SK-N-SH treated with all-trans-retinoic acid at 6 μM for 48 hours (cell line): ENCODE measurements at regions not wholly inside any gene's neighbourhood (a gene's known extent, or its start where the extent isn't known, plus 50 kb on each side); places are given as distances from the start of the nearest gene placed in this dataset.

ENCODE experiments used
- ATAC-seq: fragments of 200-7000 bp; cut with Tn5 transposase; 3 replicates; pipeline ENCODE4 v1.9.1; 2020; ENCODE audit warnings: mild to moderate bottlenecking, moderate library complexity
- BACH2 ChIP-seq: fragments of 250-450 bp; sonication (Bioruptor Pico); IDR thresholded peaks from 2 replicates; pipeline ENCODE4 v1.9.0; 2021; ENCODE audit warnings: mild to moderate bottlenecking, borderline replicate concordance
- CREB5 ChIP-seq: fragments of 250-450 bp; sonication (Bioruptor Pico); IDR thresholded peaks from 2 replicates; pipeline ENCODE4 v1.5.1; 2020; ENCODE audit warnings: low read depth, mild to moderate bottlenecking, moderate library complexity
- CSDC2 ChIP-seq: fragments of 250-450 bp; sonication (Bioruptor Pico); IDR thresholded peaks from 2 replicates; pipeline ENCODE4 v1.5.0; 2020; ENCODE audit warnings: mild to moderate bottlenecking, moderate library complexity
- CSRNP3 ChIP-seq: fragments of 250-450 bp; sonication (Bioruptor Pico); IDR thresholded peaks from 2 replicates; pipeline ENCODE4 v1.5.1; 2021; ENCODE audit warnings: mild to moderate bottlenecking, moderate library complexity
- ESRRG ChIP-seq: fragments of 250-450 bp; sonication (Bioruptor Pico); IDR thresholded peaks from 2 replicates; pipeline ENCODE4 v1.6.1; 2021; ENCODE audit warnings: mild to moderate bottlenecking
- ISL1 ChIP-seq: fragments of 250-450 bp; sonication (Bioruptor Pico); IDR thresholded peaks from 2 replicates; pipeline ENCODE4 v2.1.2; 2022; ENCODE audit warnings: mild to moderate bottlenecking, moderate library complexity
- OSR1 ChIP-seq: fragments of 250-450 bp; sonication (Bioruptor Pico); IDR thresholded peaks from 2 replicates; pipeline ENCODE4 v1.8.0; 2022; ENCODE audit warnings: moderate library complexity, mild to moderate bottlenecking, inconsistent platforms
- PATZ1 ChIP-seq: fragments of 250-450 bp; sonication (Bioruptor Pico); IDR thresholded peaks from 2 replicates; pipeline ENCODE4 v1.8.0; 2020; ENCODE audit warnings: mild to moderate bottlenecking, moderate library complexity, borderline replicate concordance
- POU6F1 ChIP-seq: fragments of 250-450 bp; sonication (Bioruptor Pico); IDR thresholded peaks from 2 replicates; pipeline ENCODE4 v1.8.0; 2021; ENCODE audit warnings: low read depth, mild to moderate bottlenecking, moderate library complexity, borderline replicate concordance
- PPARA ChIP-seq: fragments of 250-450 bp; sonication (Bioruptor Pico); IDR thresholded peaks from 2 replicates; pipeline ENCODE4 v1.5.0; 2020; ENCODE audit warnings: mild to moderate bottlenecking, borderline replicate concordance
- SNAI2 ChIP-seq: fragments of 250-450 bp; sonication (Bioruptor Pico); IDR thresholded peaks from 2 replicates; pipeline ENCODE4 v1.5.0; 2020; ENCODE audit warnings: mild to moderate bottlenecking, moderate library complexity
- TCF4 ChIP-seq: fragments of 250-450 bp; sonication (Bioruptor Pico); IDR thresholded peaks from 2 replicates; pipeline ENCODE4 v1.8.0; 2021; ENCODE audit warnings: mild to moderate bottlenecking, moderate library complexity, borderline replicate concordance
- TOX ChIP-seq: fragments of 250-450 bp; sonication (Bioruptor Pico); IDR thresholded peaks from 2 replicates; pipeline ENCODE4 v1.8.0; 2021; ENCODE audit warnings: mild to moderate bottlenecking, moderate library complexity, borderline replicate concordance
- TSHZ2 ChIP-seq: fragments of 250-450 bp; sonication (Bioruptor Pico); IDR thresholded peaks from 2 replicates; pipeline ENCODE4 v1.5.0; 2020; ENCODE audit warnings: mild to moderate bottlenecking, moderate library complexity
- ZC3H10 ChIP-seq: fragments of 250-450 bp; sonication (Bioruptor Pico); IDR thresholded peaks from 2 replicates; pipeline ENCODE4 v1.5.1; 2021; ENCODE audit warnings: mild to moderate bottlenecking, moderate library complexity
- ZFP3 ChIP-seq: fragments of 250-450 bp; sonication (Bioruptor Pico); IDR thresholded peaks from 2 replicates; pipeline ENCODE4 v1.5.0; 2020; ENCODE audit warnings: mild to moderate bottlenecking, moderate library complexity
- ZNF565 ChIP-seq: fragments of 450-650 bp; formaldehyde crosslinking; conservative IDR thresholded peaks from 2 replicates; pipeline ENCODE4 v1.5.0; 2020; ENCODE audit warnings: low read depth, mild to moderate bottlenecking, moderate library complexity
- ZNF70 ChIP-seq: fragments of 450-650 bp; formaldehyde crosslinking; IDR thresholded peaks from 2 replicates; pipeline ENCODE4 v1.5.0; 2020; ENCODE audit warnings: mild to moderate bottlenecking, moderate library complexity
- ZNF8 ChIP-seq: fragments of 450-650 bp; formaldehyde crosslinking; IDR thresholded peaks from 2 replicates; pipeline ENCODE4 v1.5.0; 2020; ENCODE audit warnings: mild to moderate bottlenecking, moderate library complexity

GRCh38 chr15:31195871-31196270 is 94.3 kb upstream of the TRPM1 start:
- TF ChIP-seq POU6F1 (CRISPR knock-in tag): no peak
- no peak for TF ChIP-seq CREB5
- no peak for TF ChIP-seq BACH2
- TF ChIP-seq ZNF70 (CRISPR knock-in tag): no peak
- no peak for TF ChIP-seq ESRRG (CRISPR knock-in tag)
- no peak for TF ChIP-seq ZFP3 (CRISPR knock-in tag)

GRCh38 chr15:31197497-31198414 is 96.2 kb upstream of the TRPM1 start:
- ATAC-seq: peak; percentile 72
- TF ChIP-seq ZNF8 (CRISPR knock-in tag): no peak
- TF ChIP-seq ZNF70 (CRISPR knock-in tag): no peak
- no peak for TF ChIP-seq ZFP3 (CRISPR knock-in tag)
- TF ChIP-seq CSDC2 (CRISPR knock-in tag): no peak
- TF ChIP-seq ESRRG (CRISPR knock-in tag): no peak
- no peak for TF ChIP-seq ISL1 (CRISPR knock-in tag)
- TF ChIP-seq TOX: no peak
- no peak for TF ChIP-seq PATZ1
- TF ChIP-seq OSR1 (CRISPR knock-in tag): no peak
- no peak for TF ChIP-seq CREB5
- TF ChIP-seq, all 23 proteins: peak for 0

More at GRCh38 chr15:31195871-31196270, 94.3 kb upstream of the TRPM1 start:
- no peak for ATAC-seq

- peak; percentile 60 for ATAC-seq
- TF ChIP-seq CREB5 (no peak), ZNF70 (CRISPR knock-in tag) (no peak), POU6F1 (CRISPR knock-in tag) (no peak), CSRNP3 (CRISPR knock-in tag) (no peak), CSDC2 (CRISPR knock-in tag) (no peak), ZNF8 (CRISPR knock-in tag) (no peak), ISL1 (CRISPR knock-in tag) (no peak), ESRRG (CRISPR knock-in tag) (no peak), ZNF565 (no peak), ZFP3 (CRISPR knock-in tag) (no peak), ZC3H10 (no peak), SNAI2 (no peak), PPARA (CRISPR knock-in tag) (no peak), PATZ1 (no peak), TCF4 (no peak), OSR1 (CRISPR knock-in tag) (no peak), TOX (no peak), TSHZ2 (CRISPR knock-in tag) (no peak)
Measured at GRCh38 chr15:31200735-31201151, 99.2 kb upstream of the TRPM1 start.
